GM19452 (cell line): ENCODE measurements at regions not wholly inside any gene's neighbourhood (a gene's known extent, or its start where the extent isn't known, plus 50 kb on each side); places are given as distances from the start of the nearest gene placed in this dataset.

ENCODE experiments used
- ATAC-seq: cut with Tn5 transposase; IDR thresholded peaks from one replicate; pipeline ENCODE4 v1.9.1; 2021; ENCODE audit not compliant: unreplicated experiment

DNA sequence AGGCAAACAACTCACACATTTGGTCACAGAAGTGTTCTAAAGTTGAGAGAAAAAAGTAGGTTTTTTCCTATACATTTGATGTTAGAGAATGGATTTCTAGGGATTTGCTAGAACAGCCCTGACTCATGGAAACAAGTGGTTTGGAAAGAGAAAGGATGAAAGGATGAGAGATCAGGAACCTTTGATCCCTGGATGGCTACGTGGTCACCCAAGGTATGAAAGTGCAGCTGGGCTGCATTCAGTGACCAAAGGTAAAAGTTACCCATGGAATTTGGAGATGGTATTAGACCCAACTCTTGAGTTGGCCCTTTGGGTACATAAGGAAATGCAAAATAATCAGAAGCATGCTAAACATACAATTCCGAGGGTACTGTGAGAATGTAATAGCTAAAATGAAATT is 61.3 kb upstream of the SPIN1 start:
- no peak for ATAC-seq

DNA sequence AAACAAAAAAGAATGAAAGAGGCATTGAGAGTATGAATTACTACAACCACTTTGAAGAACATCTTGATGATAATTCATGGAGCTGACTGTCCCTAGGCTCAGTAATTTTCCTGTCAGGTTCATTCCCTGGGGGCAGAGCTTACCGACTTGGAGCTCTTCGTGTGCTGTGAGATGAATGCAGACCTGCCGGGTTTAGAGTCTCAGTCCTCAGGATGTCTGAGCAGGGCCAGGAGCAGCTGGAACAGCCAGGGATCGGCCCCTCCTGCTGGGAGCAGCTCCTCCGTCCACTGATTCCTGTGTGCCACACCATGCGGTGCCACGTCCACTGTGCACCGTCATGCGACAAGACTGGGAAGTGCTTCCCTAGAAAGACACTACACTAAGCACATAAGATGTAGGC is 62.2 kb upstream of the SPIN1 start:
- ATAC-seq, result no peak

DNA sequence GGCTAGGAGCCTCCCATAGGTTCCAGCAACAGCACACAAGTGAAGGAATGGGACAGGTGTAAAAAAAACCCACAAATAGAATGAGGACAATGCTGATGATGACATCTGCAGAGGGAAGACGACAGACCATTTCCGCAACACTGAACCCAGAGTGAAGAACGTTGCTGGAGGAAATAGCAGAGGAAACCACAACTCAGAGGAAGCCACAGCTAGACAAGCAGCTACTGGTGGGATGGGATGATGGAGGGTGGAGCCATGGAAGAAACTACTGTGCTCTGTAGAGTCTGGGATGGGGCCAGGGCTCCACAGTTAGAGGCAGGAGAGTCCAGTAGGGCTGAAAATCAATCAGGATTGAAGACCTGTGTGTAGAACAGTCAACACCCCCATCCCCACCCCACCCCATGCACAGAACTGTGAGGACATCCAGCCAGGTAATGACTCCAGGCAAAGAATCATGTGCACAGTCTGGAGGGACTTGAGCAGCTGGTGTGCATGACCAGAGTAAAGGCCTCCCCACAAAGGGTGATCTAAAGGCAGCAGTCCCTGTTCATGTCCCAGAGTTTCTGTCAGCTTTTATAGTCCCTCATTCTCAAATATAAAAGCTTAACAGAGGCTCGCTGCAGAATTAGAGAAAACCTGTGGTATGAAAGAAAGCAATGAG is 65.2 kb upstream of the SPIN1 start:
- ATAC-seq, result peak; percentile 66

DNA sequence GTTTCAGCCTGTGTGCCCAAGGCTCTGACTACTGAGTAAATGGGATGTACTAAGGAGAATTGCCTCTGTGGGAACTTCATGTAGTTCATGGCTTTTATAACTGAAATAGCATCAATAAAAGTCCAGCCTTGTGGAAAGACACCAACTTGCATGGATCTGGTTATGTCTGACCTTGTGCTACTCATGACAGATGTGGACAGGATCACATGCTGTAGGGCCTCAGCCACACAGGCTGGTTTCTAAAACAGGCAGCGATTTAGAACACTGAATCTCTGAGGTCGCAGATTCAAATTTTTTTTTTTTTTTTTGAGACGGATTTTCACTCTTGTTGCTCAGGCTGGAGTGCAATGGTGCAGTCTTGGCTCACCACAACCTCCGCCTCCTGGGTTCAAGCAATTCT is 66.5 kb upstream of the SPIN1 start:
- ATAC-seq, result no peak

- no peak for ATAC-seq
Measured at GRCh38 chr9:88320748-88321415, 67.4 kb upstream of the SPIN1 start.

- ATAC-seq, result no peak
Measured at GRCh38 chr9:88319936-88320747, 68.1 kb upstream of the SPIN1 start.

DNA sequence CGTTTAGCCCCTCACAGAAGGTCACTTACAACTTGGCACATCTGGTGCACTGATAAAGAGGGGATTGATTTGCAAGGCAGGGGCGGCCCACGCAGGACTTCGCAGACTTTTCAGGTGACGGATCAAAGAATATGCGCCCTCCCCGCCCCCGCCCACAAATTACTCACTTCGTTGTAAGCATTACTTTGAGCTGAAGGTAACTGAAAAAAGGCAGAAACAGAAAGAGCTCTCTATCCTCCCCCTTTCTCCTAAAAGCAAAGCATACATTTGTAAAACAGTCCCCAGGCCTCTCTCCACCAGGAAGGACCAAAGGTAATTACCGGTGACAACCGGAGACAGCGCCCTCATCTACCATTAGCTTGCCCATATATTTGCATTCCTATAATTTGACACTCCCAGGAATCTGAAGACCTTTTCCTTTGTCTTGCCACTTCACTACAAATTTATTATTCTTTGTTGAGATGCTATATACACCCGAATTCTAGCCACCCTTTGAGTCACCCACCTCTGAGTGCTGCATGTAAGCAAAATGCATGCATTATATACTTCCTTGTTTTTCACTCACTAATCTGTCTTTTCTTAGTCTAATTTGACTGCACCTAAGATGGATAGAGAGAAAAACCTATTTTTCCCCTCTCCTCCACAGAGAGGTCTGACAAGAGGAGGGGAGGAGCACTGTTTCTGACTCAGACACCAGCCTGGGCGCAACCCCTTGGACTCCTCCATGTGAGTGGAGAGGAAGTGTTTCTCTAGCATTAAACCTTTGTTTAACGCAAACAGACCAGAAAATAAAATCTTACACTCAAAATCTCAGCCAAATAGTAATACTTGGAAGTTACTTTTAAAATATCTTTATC is 74.7 kb upstream of the SPIN1 start:
- ATAC-seq, result no peak

DNA sequence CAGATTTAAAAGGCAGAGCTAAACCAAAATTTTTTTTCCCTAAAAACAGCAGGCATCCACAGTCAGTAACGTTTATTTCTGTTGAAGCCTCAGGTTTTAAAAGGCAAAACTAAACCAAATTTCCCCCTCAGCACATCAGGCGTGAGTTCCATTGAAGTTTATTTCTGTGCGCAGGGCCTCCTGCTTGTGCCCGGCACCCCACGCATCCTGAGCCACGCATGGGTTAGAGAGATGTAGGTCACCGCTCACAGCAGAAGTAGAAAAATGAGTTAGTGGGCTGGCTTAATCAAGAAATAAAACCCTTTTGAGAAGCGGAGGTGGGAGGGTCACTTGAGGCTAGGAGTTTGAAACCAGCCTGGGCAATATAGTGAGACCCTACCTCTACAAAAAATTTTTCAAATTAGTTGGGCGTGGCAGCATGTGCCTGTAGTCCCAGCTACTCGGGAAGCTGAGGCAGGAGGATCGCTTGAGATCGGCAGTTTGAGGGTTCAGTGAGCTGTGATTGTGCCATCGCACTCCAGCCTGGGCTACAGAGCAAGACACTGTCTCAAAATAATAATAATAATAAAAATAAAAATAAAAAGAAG is 75.6 kb upstream of the SPIN1 start:
- no peak for ATAC-seq

DNA sequence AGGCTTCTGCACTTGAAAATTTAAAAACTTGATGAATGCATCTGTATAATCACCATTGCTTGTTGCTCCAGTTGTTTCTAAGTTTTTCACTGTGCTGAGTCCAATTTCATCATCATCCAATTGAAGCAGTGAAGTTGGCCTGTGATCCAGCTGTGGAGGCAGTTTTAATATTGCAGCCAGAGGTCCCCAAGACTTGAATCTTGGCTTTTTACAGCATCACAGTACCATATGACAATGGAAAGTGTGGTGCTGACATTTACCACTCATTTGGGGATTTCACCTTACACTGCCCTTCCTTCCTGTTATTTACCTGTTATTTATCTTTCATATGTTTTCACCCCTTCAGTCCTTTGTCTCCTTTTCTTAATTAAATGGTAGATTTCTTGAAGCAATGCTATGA is 76.2 kb upstream of the SPIN1 start:
- ATAC-seq, result no peak

GRCh38 chr9:88310310-88310980 is 77.8 kb upstream of the SPIN1 start:
- ATAC-seq, result no peak

- no peak for ATAC-seq
Measured at GRCh38 chr9:88308831-88309560, 79.2 kb upstream of the SPIN1 start.

- ATAC-seq, result no peak
Measured at GRCh38 chr9:88307136-88307535, 81.1 kb upstream of the SPIN1 start.

DNA sequence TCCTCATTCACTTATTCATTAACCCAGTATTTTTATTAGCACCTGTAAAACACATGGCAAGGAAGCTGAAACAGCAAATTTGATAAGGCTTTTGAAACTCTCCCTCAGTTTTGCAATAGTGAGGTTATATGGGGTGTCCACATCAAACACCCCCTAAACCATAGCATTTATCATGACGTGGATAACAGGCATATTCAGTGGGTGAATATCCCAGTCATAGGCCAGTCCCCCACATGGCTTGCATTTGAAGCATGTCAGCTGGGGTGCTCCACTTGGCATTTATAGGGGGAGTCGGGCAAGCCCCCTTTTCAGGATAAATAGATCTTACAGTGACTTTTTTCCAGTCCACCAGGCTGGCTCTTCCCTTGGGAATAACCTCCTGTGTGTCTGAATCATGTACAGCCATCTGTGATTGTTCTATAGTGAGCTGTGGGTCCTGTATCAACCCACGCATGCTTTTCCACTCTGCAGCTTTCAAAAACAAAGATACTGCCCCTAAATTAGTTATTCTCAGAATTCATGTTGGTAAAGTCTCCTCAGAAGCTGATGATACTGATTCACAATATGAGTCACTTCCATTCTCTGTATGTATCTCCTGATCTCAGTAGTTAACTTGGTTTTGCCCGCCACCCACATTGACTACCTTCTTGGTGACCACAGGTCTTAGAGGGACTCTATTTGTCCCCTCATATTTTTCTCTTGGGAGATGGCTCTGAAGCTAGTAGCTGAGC is 84.4 kb upstream of the SPIN1 start:
- ATAC-seq, result peak; percentile 90

- no peak for ATAC-seq
Measured at GRCh38 chr9:88302579-88303324, 85.5 kb upstream of the SPIN1 start.

- no peak for ATAC-seq
Measured at GRCh38 chr9:88300556-88300955, 87.7 kb upstream of the SPIN1 start.

- no peak for ATAC-seq
Measured at GRCh38 chr9:88291856-88292255, 96.4 kb upstream of the SPIN1 start.

DNA sequence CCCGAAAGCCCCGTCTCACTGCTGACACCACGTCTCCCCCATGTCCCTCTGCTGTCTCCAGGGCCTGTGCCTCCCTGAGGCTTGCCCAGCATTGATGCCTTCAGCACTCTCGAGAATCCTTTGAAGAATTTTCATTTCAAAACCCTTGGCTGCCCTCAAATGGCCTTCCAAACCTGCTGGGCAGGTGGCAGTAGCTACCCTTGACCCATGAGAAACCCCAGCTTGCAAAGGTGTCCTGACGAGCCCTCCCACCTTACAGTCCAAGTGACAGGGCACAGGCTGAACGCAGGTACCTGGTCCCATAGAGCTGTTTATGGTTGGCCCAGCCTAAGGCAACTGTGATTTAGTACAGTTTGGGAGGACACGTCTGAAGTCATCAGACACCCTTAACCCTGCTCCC is 97.2 kb upstream of the SPIN1 start:
- ATAC-seq, result no peak

DNA sequence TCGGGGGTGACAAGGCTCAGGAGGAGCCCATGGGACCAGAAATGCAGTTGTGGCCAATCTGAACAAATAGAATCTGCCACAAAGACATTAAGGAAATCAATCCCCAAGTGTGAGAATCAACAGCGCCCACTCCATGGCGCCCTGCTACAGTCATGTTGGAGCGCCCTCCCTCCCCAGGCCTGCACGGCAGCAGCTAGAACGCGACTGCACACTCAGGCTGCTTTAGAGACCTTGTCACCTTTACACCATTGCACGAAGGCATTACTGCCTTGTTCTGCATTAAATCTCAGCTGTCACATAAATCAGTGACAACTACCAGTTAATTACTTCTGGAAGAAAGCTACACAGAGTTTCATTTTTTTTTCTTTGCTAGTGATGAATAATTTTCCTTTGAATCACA is 98.7 kb upstream of the SPIN1 start:
- no peak for ATAC-seq
